Colonic mucosa (tissue), 4 donors: ENCODE measurements at regions not wholly inside any gene's neighbourhood (a gene's known extent, or its start where the extent isn't known, plus 50 kb on each side); places are given as distances from the start of the nearest gene placed in this dataset.

Experiments
- DNase-seq: peaks from one replicate; pipeline ENCODE4 v3.0.0-alpha.2; 2020
- H3K27ac ChIP-seq: fragments of 200-600 bp; one replicate; pipeline ENCODE4 v1.8.0; 2021
- H3K27me3 ChIP-seq: fragments of 200-600 bp; one replicate; pipeline ENCODE4 v1.8.0; 2021
- H3K36me3 ChIP-seq: fragments of 200-600 bp; one replicate; pipeline ENCODE4 v1.8.0; 2021
- H3K4me1 ChIP-seq: fragments of 200-600 bp; one replicate; pipeline ENCODE4 v1.8.0; 2021; ENCODE audit warnings: mild to moderate bottlenecking
- H3K4me3 ChIP-seq: fragments of 200-600 bp; one replicate; pipeline ENCODE4 v1.8.0; 2021
- H3K9ac ChIP-seq, 2 donors: one replicate each; pipeline ENCODE4 v1.7.0; 2013; ENCODE audit warnings: control low read depth in 2 of 2, low read depth in 2 of 2, low read length in 2 of 2
- H3K9me3 ChIP-seq: fragments of 200-600 bp; one replicate; pipeline ENCODE4 v1.8.0; 2021
- intact Hi-C: fragments of 100-400 bp; cut with DNase I; formaldehyde crosslinking; loops from one replicate; pipeline ENCODE4 v1.14.1; 2022
- TF ChIP-seq, protein P1 (sequence below): fragments of 200-600 bp; IDR thresholded peaks from one replicate; pipeline ENCODE4 v1.8.0; 2022; ENCODE audit warnings: antibody characterized with exemption, mild to moderate bottlenecking
- donor health status: healthy.
- donor health status: DM: no; HTN: no; CAD: no.
- donor health status: DM: no; HTN: no; CAD: no.

DNA sequence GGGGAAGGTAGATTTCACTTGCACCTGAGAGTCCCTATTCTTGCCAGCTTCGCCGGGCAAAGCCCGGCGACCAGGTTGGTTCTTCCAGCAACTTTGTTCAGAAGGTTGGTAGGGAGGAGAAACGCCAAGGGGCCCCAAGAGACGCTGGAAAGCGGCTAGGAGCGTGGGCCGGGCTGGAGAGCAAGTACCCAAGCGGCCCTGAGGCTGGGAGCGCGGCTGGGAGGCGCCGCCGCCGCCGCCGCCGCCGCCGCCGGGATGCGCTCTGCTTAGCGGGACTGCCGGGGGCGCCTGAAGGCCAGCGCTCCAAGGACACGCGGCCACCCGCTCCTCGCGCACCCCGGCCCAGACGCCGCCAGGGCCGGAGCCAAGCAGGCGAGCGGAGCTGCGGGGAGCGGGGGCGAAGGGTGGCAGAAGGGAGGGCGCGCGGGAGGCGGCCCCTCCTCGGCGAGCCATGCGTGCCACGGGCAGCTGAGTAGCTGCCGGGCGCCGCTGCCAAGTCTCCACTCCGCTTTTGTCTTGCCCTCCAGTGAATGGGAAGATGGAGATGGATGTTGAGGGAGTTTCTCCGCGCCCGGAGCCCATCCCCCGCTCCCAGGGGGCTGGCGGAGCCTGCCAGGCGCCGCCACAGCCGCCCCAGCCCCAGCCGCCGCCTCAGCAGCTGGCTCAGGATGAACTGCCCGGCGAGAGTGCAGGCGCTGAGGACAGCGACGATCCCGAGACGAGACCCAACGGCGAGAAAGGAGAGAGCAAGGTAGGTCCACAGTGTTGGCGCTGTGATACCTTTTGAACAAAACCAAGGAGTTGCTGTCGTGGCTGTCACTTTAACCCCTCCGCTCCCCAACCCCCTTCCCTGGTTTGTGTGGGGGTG, 227.4 kb upstream of the AZI2 start:
- DNase-seq = no peak
- peak overlapping the region; percentile 21 for H3K4me3 ChIP-seq
- H3K4me1 ChIP-seq = no peaks in the 10 kb centered on the region
- no peak overlapping the region for H3K27ac ChIP-seq
- TF ChIP-seq, protein P1, sequence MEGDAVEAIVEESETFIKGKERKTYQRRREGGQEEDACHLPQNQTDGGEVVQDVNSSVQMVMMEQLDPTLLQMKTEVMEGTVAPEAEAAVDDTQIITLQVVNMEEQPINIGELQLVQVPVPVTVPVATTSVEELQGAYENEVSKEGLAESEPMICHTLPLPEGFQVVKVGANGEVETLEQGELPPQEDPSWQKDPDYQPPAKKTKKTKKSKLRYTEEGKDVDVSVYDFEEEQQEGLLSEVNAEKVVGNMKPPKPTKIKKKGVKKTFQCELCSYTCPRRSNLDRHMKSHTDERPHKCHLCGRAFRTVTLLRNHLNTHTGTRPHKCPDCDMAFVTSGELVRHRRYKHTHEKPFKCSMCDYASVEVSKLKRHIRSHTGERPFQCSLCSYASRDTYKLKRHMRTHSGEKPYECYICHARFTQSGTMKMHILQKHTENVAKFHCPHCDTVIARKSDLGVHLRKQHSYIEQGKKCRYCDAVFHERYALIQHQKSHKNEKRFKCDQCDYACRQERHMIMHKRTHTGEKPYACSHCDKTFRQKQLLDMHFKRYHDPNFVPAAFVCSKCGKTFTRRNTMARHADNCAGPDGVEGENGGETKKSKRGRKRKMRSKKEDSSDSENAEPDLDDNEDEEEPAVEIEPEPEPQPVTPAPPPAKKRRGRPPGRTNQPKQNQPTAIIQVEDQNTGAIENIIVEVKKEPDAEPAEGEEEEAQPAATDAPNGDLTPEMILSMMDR = no peak
- no peaks in the 10 kb centered on the region for H3K36me3 ChIP-seq
- intact Hi-C loops = no loop called here
- H3K27me3 ChIP-seq = peaks cover 22% of the 10 kb centered on the region
- no peak overlapping the region for H3K9ac ChIP-seq
- H3K9me3 ChIP-seq = no peaks in the 10 kb centered on the region

DNA sequence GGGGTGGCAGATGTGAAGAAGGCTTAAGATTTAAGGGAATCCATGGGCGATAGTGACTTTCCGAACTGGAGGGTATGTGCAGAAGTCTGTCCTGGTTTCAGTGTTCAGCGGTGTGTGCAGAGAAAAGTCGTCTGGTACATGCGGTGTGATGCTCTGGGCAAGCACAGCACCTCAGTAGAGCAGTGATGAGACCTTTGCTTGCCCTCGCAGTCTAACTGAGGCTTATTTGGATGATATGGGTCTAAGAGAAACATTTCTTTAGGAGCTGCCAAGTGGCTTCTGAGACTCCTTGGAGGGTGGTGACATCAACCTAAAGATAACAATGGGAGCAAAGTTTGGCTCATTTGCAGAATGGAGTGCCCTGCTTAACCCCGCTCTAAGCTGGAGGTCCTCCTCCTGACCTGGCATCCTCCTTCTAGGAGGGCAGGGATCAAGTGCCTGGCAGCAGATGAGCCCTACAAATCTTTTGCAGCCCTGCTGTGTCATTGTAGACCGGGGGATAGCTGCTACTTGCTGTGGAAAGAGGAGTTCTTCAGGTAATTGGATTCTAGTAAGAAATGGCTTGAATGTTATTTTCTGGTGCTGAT, 228.1 kb upstream of the AZI2 start:
- TF ChIP-seq, protein P1 = no peak
- DNase-seq = no peak
- H3K4me1 ChIP-seq = no peaks in the 10 kb centered on the region
- intact Hi-C loops = no loop called here
- no peak overlapping the region for H3K4me3 ChIP-seq
- no peak overlapping the region for H3K27ac ChIP-seq
- no peaks in the 10 kb centered on the region for H3K36me3 ChIP-seq
- no peak overlapping the region for H3K9ac ChIP-seq
- peaks cover 22% of the 10 kb centered on the region for H3K27me3 ChIP-seq
- H3K9me3 ChIP-seq = no peaks in the 10 kb centered on the region

DNA sequence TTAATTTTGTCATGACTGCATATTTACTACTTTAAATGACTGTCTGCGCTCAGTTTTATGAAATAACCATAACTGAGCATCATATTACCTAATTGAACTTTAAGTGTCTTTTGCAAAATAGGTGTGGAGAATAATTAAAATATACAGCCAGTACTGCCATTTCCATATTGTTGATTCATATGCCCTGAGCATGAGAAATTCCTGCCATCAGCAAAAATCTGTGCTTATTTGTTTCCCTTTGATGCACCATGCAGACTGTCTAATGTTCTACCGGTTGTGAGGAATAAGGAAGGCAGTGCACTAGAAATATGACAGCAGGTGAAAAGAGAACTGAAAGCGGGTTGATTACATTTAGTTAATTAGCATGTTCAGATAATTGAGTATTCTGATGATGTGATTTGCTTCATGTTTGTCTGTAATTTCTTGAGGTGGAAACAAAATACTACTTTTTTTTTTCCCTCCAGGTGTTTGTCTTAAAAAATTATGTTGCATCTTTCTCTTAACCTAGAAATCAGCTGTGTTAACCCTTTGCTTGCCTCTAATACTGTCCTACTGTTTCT, 229.4 kb upstream of the AZI2 start:
- TF ChIP-seq, protein P1 = no peak
- Histone ChIP-seq H3K4me3 (no peak overlapping the region), H3K36me3 (no peaks in the 10 kb centered on the region), H3K27me3 (peaks cover 22% of the 10 kb centered on the region), H3K9me3 (no peaks in the 10 kb centered on the region), H3K27ac (no peak overlapping the region), H3K9ac (no peak overlapping the region), H3K4me1 (no peaks in the 10 kb centered on the region)
- intact Hi-C loops = no loop called here
- DNase-seq = no peak

DNA sequence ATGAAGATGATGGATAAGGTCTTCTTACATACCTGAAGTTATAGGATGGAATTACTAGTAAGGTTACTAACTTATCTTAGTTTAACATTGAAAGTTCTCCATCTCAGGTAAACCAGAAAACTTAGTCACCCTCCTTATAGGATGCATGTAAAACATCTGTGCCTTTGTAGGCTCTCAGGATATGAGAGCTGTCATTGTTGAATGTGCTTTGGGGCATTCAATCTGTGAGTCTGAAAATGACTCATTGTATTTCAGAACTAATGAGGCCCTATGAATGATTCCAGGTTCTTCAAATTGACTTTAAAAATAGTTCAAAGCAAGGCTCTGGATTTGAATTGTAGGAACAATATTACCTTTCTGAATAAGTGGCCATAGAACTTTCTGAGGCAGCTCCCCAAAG, 237.7 kb upstream of the AZI2 start:
- H3K9me3 ChIP-seq = no peaks in the 10 kb centered on the region
- no peak overlapping the region for H3K9ac ChIP-seq
- TF ChIP-seq, protein P1 = no peak
- H3K4me1 ChIP-seq = no peaks in the 10 kb centered on the region
- DNase-seq = no peak
- H3K27me3 ChIP-seq = no peaks in the 10 kb centered on the region
- intact Hi-C loops = no loop called here
- no peak overlapping the region for H3K27ac ChIP-seq
- H3K36me3 ChIP-seq = no peaks in the 10 kb centered on the region
- H3K4me3 ChIP-seq = no peak overlapping the region

DNA sequence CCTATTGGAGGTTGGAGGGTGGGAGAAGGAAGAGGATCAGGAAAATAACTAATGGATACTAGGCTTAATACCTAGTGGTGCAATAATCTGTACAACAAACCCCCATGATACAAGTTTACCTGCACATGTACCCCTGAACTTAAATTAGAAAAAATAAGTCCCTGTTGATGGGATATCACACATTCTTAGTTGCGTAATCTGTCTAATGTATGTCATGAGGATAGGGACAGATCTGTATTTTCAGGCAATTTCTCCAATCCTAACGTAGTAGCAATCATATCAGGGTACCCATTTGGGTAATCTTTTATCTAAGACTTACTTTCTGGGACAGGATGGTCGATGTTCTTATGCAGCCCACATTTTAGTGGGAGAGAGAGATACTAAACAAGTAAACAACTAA, 239.1 kb upstream of the AZI2 start:
- H3K9ac ChIP-seq = no peak overlapping the region
- intact Hi-C loops = no loop called here
- no peak overlapping the region for H3K4me3 ChIP-seq
- DNase-seq = no peak
- H3K36me3 ChIP-seq = no peaks in the 10 kb centered on the region
- no peaks in the 10 kb centered on the region for H3K27me3 ChIP-seq
- H3K4me1 ChIP-seq = no peaks in the 10 kb centered on the region
- no peak overlapping the region for H3K27ac ChIP-seq
- no peaks in the 10 kb centered on the region for H3K9me3 ChIP-seq
- TF ChIP-seq, protein P1 = no peak
